SK-N-SH (cell line): ENCODE measurements at regions not wholly inside any gene's neighbourhood (a gene's known extent, or its start where the extent isn't known, plus 50 kb on each side); places are given as distances from the start of the nearest gene placed in this dataset.

Source experiments
- CTCF ChIA-PET: fragments of 300-600, 350-600 bp; formaldehyde crosslinking; extraction: SDS; loops from one replicate; lab custom pipeline; 2021; lab: Yijun Ruan, JAX
- POLR2A ChIA-PET: fragments of 350-600 bp; sonication (Branson Sonifier 250); formaldehyde crosslinking; extraction: SDS; loops from one replicate; lab custom pipeline; 2020; ENCODE audit warnings: antibody characterized with exemption, inconsistent platforms; lab: Yijun Ruan, JAX
- DNase-seq: peaks from one replicate; pipeline ENCODE4 v3.0.0; 2012
- H2AFZ ChIP-seq: fragments of 200-600 bp; sonication (generic); 2 replicates; pipeline ENCODE4 v1.8.1; 2016; ENCODE audit warnings: antibody characterized with exemption, mild to moderate bottlenecking, low read depth
- H3F3A ChIP-seq: fragments of 200-600 bp; sonication (generic); replicated peaks from 2 replicates; pipeline ENCODE3; 2016; ENCODE audit warnings: antibody characterized with exemption, mild to moderate bottlenecking; ENCODE audit not compliant: insufficient read depth
- H3K27ac ChIP-seq, 2 experiments: fragments of 200-500 bp in 1 of 2; fragments of 200-600 bp in 1 of 2; sonication (Bioruptor generic) in 1 of 2; sonication (generic), shearing (Covaris generic) in 1 of 2; 2 replicates each; pipeline versions ENCODE4 v1.5.1 to v1.6.1; 2014 to 2016; ENCODE audit warnings: low read depth in 2 of 2, inconsistent platforms in 1 of 2, low read length in 1 of 2, mild to moderate bottlenecking in 1 of 2, mixed read lengths in 1 of 2
- H3K27me3 ChIP-seq: fragments of 200-600 bp; sonication (generic), shearing (Covaris generic); 2 replicates; pipeline ENCODE4 v1.6.1; 2016; ENCODE audit warnings: mixed run types; ENCODE audit not compliant: insufficient read depth
- H3K36me3 ChIP-seq, 2 experiments: fragments of 200-500 bp in 1 of 2; fragments of 200-600 bp in 1 of 2; sonication (Bioruptor generic) in 1 of 2; sonication (generic) in 1 of 2; replicated peaks in 1 of 2; 2 replicates each; pipeline versions ENCODE3 to v1.5.1; 2014 to 2016; ENCODE audit warnings: low read length in 1 of 2, mild to moderate bottlenecking in 1 of 2; ENCODE audit not compliant: insufficient read depth in 2 of 2, control insufficient read depth in 1 of 2
- H3K4me1 ChIP-seq, 2 experiments: fragments of 200-500 bp in 1 of 2; fragments of 200-600 bp in 1 of 2; sonication (Bioruptor generic) in 1 of 2; sonication (generic), shearing (Covaris generic) in 1 of 2; 2 replicates each; pipeline versions ENCODE4 v1.5.1 to v1.6.1; 2014 to 2016; ENCODE audit warnings: low read depth in 1 of 2, low read length in 1 of 2, mixed run types in 1 of 2; ENCODE audit not compliant: insufficient read depth in 2 of 2, control insufficient read depth in 1 of 2
- H3K4me2 ChIP-seq: fragments of 200-600 bp; sonication (generic), shearing (Covaris generic); 2 replicates; pipeline ENCODE4 v1.6.1; 2017; ENCODE audit warnings: mixed run types
- H3K4me3 ChIP-seq, 2 experiments: fragments of 200-500 bp in 1 of 2; fragments of 200-600 bp in 1 of 2; sonication (Bioruptor generic) in 1 of 2; sonication (generic), shearing (Covaris generic) in 1 of 2; 2 replicates each; pipeline versions ENCODE4 v1.5.1 to v1.8.1; 2014 to 2016; ENCODE audit warnings: low read depth in 2 of 2, inconsistent platforms in 1 of 2, low read length in 1 of 2, mild to moderate bottlenecking in 1 of 2, mixed read lengths in 1 of 2, moderate library complexity in 1 of 2
- H3K79me2 ChIP-seq: fragments of 200-600 bp; sonication (generic); 2 replicates; pipeline ENCODE4 v1.8.1; 2017; ENCODE audit warnings: mild to moderate bottlenecking; ENCODE audit not compliant: insufficient read depth
- H3K9ac ChIP-seq: fragments of 200-600 bp; sonication (generic); 2 replicates; pipeline ENCODE4 v1.6.1; 2017; ENCODE audit warnings: mixed run types
- H3K9me2 ChIP-seq: fragments of 200-600 bp; sonication (generic); 2 replicates; pipeline ENCODE4 v1.6.1; 2017; ENCODE audit warnings: mixed run types
- H3K9me3 ChIP-seq: fragments of 200-600 bp; sonication (generic); 2 replicates; pipeline ENCODE4 v1.6.1; 2017; ENCODE audit warnings: mixed run types, mild to moderate bottlenecking, moderate library complexity
- H4K20me1 ChIP-seq: fragments of 200-600 bp; sonication (generic); 2 replicates; pipeline ENCODE4 v1.6.1; 2017; ENCODE audit warnings: mild to moderate bottlenecking, mixed run types; ENCODE audit not compliant: insufficient read depth
- CHD2 ChIP-seq: fragments of 150-350 bp; IDR thresholded peaks from 2 replicates; pipeline ENCODE4 v1.6.1; 2018; ENCODE audit warnings: low read length; ENCODE audit not compliant: partially characterized antibody
- ELF1 ChIP-seq: IDR thresholded peaks from 2 replicates; pipeline ENCODE4 v1.4.0; 2012
- FOSL2 ChIP-seq: IDR thresholded peaks from 2 replicates; pipeline ENCODE4 v1.4.0; 2012; ENCODE audit warnings: low read depth, mild to moderate bottlenecking, moderate library complexity, borderline replicate concordance
- FOXJ3 ChIP-seq: sonication (generic); formaldehyde crosslinking; IDR thresholded peaks from 2 replicates; pipeline ENCODE4 v1.5.1; 2020; ENCODE audit warnings: mild to moderate bottlenecking, missing genetic modification reagents
- FOXM1 ChIP-seq: IDR thresholded peaks from 2 replicates; pipeline ENCODE4 v1.4.0; 2012; ENCODE audit warnings: low read depth, mild to moderate bottlenecking
- JUND ChIP-seq: IDR thresholded peaks from 2 replicates; pipeline ENCODE4 v1.4.0; 2012
- MEF2A ChIP-seq: IDR thresholded peaks from 2 replicates; pipeline ENCODE4 v1.4.0; 2012; ENCODE audit warnings: low read depth, borderline replicate concordance
- MXI1 ChIP-seq: IDR thresholded peaks from 2 replicates; pipeline ENCODE4 v1.6.1; 2012; ENCODE audit warnings: mild to moderate bottlenecking, low read depth, low read length, improper control_type of control experiment
- NRF1 ChIP-seq: IDR thresholded peaks from 2 replicates; pipeline ENCODE4 v1.6.1; 2012; ENCODE audit warnings: low read depth, mild to moderate bottlenecking, low read length
- POLR2AphosphoS5 ChIP-seq: IDR thresholded peaks from 2 replicates; pipeline ENCODE4 v1.6.1; 2012; ENCODE audit warnings: low read depth, low read length
- RAD21 ChIP-seq: IDR thresholded peaks from 2 replicates; pipeline ENCODE4 v1.6.1; 2012; ENCODE audit warnings: mild to moderate bottlenecking, low read length
- RCOR1 ChIP-seq: fragments of 150-350 bp; IDR thresholded peaks from 2 replicates; pipeline ENCODE4 v1.6.1; 2017; ENCODE audit warnings: antibody characterized with exemption, low read length
- REST ChIP-seq: IDR thresholded peaks from 2 replicates; pipeline ENCODE4 v1.6.1; 2012; ENCODE audit warnings: mild to moderate bottlenecking, low read depth, low read length, moderate library complexity
- RFX5 ChIP-seq: IDR thresholded peaks from 2 replicates; pipeline ENCODE4 v1.6.1; 2012; ENCODE audit warnings: mild to moderate bottlenecking, improper control_type of control experiment, low read length
- RXRA ChIP-seq: IDR thresholded peaks from 2 replicates; pipeline ENCODE4 v1.4.0; 2012; ENCODE audit warnings: low read depth, mild to moderate bottlenecking, borderline replicate concordance
- TCF12 ChIP-seq: IDR thresholded peaks from 2 replicates; pipeline ENCODE4 v1.4.0; 2012
- WGBS: methylation state at CpG from one replicate; pipeline ENCODE4 v1.1.6; 2017; ENCODE audit warnings: low lambda C conversion rate; 5-methylcytosine and 5-hydroxymethylcytosine counted together
- TF ChIP-seq, protein P1 (sequence below): IDR thresholded peaks from 2 replicates; pipeline ENCODE4; 2012
- TF ChIP-seq, protein P2 (sequence below): fragments of 200-600 bp; sonication (generic); IDR thresholded peaks from 2 replicates; pipeline ENCODE4 v1.6.1; 2017; ENCODE audit warnings: antibody characterized with exemption, mild to moderate bottlenecking, moderate library complexity
- TF ChIP-seq, protein P3 (sequence below): fragments of 150-350 bp; IDR thresholded peaks from 2 replicates; pipeline ENCODE4 v1.6.1; 2017; ENCODE audit warnings: antibody characterized with exemption, low read length, low read depth, borderline replicate concordance

GRCh38 chrX:131202766-131203165 is 86.3 kb downstream of the IGSF1 start:
- H3F3A ChIP-seq: no peaks in the 10 kb centered on the region
- no peaks in the 10 kb centered on the region for H4K20me1 ChIP-seq
- H3K9me3 ChIP-seq: no peaks in the 10 kb centered on the region
- no peak overlapping the region for H3K4me3 ChIP-seq
- DNase-seq: no peak
- no peak overlapping the region for H3K27ac ChIP-seq
- TF ChIP-seq ELF1 (no peak), TCF12 (no peak), FOSL2 (no peak), MXI1 (no peak), RXRA (no peak), NRF1 (no peak), REST (no peak), MEF2A (no peak), RCOR1 (no peak), JUND (no peak), POLR2AphosphoS5 (no peak), FOXM1 (no peak), FOXJ3 (no peak), CHD2 (no peak), RAD21 (no peak), RFX5 (no peak)
- TF ChIP-seq, protein P1, sequence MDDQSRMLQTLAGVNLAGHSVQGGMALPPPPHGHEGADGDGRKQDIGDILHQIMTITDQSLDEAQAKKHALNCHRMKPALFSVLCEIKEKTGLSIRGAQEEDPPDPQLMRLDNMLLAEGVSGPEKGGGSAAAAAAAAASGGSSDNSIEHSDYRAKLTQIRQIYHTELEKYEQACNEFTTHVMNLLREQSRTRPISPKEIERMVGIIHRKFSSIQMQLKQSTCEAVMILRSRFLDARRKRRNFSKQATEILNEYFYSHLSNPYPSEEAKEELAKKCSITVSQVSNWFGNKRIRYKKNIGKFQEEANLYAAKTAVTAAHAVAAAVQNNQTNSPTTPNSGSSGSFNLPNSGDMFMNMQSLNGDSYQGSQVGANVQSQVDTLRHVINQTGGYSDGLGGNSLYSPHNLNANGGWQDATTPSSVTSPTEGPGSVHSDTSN: no peak
- TF ChIP-seq, protein P2, sequence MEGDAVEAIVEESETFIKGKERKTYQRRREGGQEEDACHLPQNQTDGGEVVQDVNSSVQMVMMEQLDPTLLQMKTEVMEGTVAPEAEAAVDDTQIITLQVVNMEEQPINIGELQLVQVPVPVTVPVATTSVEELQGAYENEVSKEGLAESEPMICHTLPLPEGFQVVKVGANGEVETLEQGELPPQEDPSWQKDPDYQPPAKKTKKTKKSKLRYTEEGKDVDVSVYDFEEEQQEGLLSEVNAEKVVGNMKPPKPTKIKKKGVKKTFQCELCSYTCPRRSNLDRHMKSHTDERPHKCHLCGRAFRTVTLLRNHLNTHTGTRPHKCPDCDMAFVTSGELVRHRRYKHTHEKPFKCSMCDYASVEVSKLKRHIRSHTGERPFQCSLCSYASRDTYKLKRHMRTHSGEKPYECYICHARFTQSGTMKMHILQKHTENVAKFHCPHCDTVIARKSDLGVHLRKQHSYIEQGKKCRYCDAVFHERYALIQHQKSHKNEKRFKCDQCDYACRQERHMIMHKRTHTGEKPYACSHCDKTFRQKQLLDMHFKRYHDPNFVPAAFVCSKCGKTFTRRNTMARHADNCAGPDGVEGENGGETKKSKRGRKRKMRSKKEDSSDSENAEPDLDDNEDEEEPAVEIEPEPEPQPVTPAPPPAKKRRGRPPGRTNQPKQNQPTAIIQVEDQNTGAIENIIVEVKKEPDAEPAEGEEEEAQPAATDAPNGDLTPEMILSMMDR: no peak
- TF ChIP-seq, protein P3, sequence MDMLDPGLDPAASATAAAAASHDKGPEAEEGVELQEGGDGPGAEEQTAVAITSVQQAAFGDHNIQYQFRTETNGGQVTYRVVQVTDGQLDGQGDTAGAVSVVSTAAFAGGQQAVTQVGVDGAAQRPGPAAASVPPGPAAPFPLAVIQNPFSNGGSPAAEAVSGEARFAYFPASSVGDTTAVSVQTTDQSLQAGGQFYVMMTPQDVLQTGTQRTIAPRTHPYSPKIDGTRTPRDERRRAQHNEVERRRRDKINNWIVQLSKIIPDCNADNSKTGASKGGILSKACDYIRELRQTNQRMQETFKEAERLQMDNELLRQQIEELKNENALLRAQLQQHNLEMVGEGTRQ: no peak
- H3K4me1 ChIP-seq: no peaks in the 10 kb centered on the region
- H3K9me2 ChIP-seq: no peaks in the 10 kb centered on the region
- H3K9ac ChIP-seq: no peak overlapping the region
- no peak overlapping the region for H2AFZ ChIP-seq
- H3K27me3 ChIP-seq: no peaks in the 10 kb centered on the region; the same call in 1 of the 2 replicates
- ChIA-PET CTCF (no interaction called here), POLR2A (no interaction called here)
- H3K79me2 ChIP-seq: no peaks in the 10 kb centered on the region
- no peaks in the 10 kb centered on the region for H3K36me3 ChIP-seq
- H3K4me2 ChIP-seq: no peak overlapping the region
- WGBS: 43% methylated on average over 1 of the region's 1 CpG
